ENCODE measurements at regions not wholly inside any gene's neighbourhood (a gene's known extent, or its start where the extent isn't known, plus 50 kb on each side); places are given as distances from the start of the nearest gene placed in this dataset.

DNA sequence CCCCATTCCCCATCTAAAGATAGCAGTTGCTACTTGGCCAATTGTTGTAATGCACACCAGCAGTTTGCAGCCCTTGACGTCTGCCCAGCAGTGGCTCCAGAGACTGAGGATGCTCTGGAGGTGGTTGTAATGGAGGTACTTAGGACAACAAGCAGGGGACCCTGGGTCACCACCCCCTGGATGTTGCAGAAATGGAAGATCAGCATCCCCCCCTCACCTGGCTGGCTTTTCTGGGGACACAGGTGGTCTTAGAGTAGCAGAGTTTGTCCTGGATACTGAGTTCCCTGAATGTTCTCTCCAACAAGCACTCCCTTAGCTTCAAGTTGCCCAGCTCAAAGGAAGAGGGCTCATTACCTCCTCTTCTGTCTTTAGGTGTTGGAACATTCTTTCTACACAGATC lies 250.5 kb downstream of the AACS start:
- DNase-seq (ENCODE audit: low read depth in 1 of 2, low spot score in 1 of 2), result no peak
- H3K36me3 ChIP-seq, result no peaks in the 10 kb centered on the region
- no peak overlapping the region for H3K27ac ChIP-seq
- no peaks in the 10 kb centered on the region for H3K9me3 ChIP-seq (ENCODE audit: low read depth)
- TF ChIP-seq, protein P1, sequence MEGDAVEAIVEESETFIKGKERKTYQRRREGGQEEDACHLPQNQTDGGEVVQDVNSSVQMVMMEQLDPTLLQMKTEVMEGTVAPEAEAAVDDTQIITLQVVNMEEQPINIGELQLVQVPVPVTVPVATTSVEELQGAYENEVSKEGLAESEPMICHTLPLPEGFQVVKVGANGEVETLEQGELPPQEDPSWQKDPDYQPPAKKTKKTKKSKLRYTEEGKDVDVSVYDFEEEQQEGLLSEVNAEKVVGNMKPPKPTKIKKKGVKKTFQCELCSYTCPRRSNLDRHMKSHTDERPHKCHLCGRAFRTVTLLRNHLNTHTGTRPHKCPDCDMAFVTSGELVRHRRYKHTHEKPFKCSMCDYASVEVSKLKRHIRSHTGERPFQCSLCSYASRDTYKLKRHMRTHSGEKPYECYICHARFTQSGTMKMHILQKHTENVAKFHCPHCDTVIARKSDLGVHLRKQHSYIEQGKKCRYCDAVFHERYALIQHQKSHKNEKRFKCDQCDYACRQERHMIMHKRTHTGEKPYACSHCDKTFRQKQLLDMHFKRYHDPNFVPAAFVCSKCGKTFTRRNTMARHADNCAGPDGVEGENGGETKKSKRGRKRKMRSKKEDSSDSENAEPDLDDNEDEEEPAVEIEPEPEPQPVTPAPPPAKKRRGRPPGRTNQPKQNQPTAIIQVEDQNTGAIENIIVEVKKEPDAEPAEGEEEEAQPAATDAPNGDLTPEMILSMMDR (IDR thresholded peaks at IDR 0.05; ENCODE audit: low read depth, low read length), result no peak
- H3K4me1 ChIP-seq (ENCODE audit: low read depth), result no peaks in the 10 kb centered on the region
- H3K27me3 ChIP-seq, result no peaks in the 10 kb centered on the region
- no peak overlapping the region for H3K4me3 ChIP-seq

GRCh38 chr12:125320177-125320576 lies 254.9 kb downstream of the AACS start:
- TF ChIP-seq, protein P1 (IDR thresholded peaks at IDR 0.05; ENCODE audit: low read depth, low read length), result no peak
- no peaks in the 10 kb centered on the region for H3K27me3 ChIP-seq
- H3K9me3 ChIP-seq (ENCODE audit: low read depth), result no peaks in the 10 kb centered on the region
- no peaks in the 10 kb centered on the region for H3K36me3 ChIP-seq
- no peaks in the 10 kb centered on the region for H3K4me1 ChIP-seq (ENCODE audit: low read depth)
- no peak overlapping the region for H3K27ac ChIP-seq
- H3K4me3 ChIP-seq, result no peak overlapping the region
- no peak for DNase-seq (ENCODE audit: low read depth in 1 of 2, low spot score in 1 of 2)

- H3K27me3 ChIP-seq, result no peaks in the 10 kb centered on the region
- no peaks in the 10 kb centered on the region for H3K36me3 ChIP-seq
- DNase-seq (ENCODE audit: low read depth in 1 of 2, low spot score in 1 of 2), result no peak
- TF ChIP-seq, protein P1 (IDR thresholded peaks at IDR 0.05; ENCODE audit: low read depth, low read length), result no peak
- H3K9me3 ChIP-seq (ENCODE audit: low read depth), result no peaks in the 10 kb centered on the region
- H3K4me1 ChIP-seq (ENCODE audit: low read depth), result no peaks in the 10 kb centered on the region
- no peak overlapping the region for H3K4me3 ChIP-seq
- no peak overlapping the region for H3K27ac ChIP-seq
Measured at GRCh38 chr12:125324861-125325490, 259.7 kb downstream of the AACS start.

DNA sequence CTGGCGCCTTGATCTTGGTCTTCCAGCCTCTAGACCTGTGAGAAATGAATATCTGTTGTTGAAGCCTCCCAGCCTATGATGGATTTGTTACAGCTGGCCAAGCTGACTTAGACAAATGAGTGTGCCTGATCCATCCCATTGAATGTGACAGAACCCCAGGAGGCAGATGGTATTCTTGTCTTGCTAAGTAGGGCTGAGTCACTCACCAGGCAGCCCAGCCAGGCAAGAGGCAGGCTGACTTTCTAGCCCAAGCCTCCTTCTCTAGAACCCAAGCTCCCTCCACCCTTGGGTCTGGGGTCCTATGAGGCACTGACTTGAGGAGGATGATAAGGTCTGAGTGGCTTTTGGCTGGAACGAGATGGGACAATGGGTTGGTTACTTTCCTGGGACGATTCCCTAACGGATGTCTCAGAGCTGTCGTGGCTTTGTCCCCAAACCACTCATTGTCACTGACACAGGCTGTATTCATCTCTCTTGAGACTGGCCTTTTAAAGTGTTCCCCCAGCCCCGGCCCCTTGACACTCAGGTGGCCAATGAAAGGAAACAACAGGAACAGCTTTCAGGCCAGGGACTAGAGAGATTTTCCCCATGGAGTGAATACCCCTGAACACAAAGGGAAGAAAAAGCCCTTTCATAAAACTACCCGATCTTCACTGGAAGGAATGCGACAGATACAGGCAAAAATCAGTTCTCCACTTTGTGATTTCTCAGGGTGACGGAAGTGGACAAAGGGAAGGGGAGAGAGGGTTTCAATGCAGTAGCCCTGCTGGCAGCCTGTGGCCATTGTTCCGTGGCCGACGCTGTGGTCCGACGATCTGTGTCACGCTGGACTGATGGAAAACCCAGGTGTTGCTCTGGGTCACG lies 264.2 kb downstream of the AACS start:
- no peak for DNase-seq (ENCODE audit: low read depth in 1 of 2, low spot score in 1 of 2)
- Histone ChIP-seq H3K4me1 (ENCODE audit: low read depth) (no peaks in the 10 kb centered on the region), H3K27ac (no peak overlapping the region), H3K36me3 (no peaks in the 10 kb centered on the region), H3K4me3 (no peak overlapping the region), H3K9me3 (ENCODE audit: low read depth) (no peaks in the 10 kb centered on the region), H3K27me3 (no peaks in the 10 kb centered on the region)
- TF ChIP-seq, protein P1 (IDR thresholded peaks at IDR 0.05; ENCODE audit: low read depth, low read length), result no peak

DNA sequence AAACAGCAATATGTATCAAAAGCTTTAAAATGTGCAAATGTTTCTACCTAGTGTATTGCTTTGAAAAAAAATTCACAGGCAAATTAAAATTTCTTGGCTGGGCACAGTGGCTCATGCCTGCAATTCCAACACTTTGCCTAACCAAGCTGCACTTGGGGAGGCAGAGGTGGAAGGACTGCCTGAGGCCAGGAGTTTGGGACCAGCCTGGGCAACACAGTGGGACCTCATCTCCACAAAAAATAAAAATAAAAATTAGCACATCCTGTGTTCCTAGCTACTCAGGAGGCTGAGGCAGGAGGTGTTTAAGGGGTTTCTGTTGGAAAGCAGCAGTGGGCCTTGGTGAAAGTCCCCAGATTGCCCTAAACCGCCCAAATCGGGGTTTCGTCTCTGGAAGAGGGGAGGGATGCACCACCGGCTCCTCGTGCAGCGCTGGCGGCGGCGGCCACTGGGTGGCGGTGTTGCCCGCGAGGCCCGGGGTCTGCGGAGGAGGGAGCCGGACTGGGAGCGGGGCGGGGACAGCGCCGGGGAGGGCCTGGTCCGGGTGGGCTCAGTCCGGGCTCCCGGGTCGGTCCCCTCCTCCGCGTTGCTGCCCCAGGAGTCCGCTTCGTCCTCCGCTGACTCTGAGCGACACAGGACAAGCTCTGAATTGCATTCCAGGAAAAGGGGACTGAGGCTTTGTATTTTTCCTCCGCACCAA lies 265.6 kb downstream of the AACS start:
- DNase-seq (ENCODE audit: low read depth in 1 of 2, low spot score in 1 of 2), result peak; percentile 35 to 79
- Histone ChIP-seq H3K27ac (no peak overlapping the region), H3K9me3 (ENCODE audit: low read depth) (no peaks in the 10 kb centered on the region), H3K36me3 (no peaks in the 10 kb centered on the region), H3K4me3 (peak overlapping the region; percentile 45), H3K27me3 (no peaks in the 10 kb centered on the region), H3K4me1 (ENCODE audit: low read depth) (no peaks in the 10 kb centered on the region)
- TF ChIP-seq, protein P1 (IDR thresholded peaks at IDR 0.05; ENCODE audit: low read depth, low read length), result peak; percentile 78
